ENCODE measurements at regions not wholly inside any gene's neighbourhood (a gene's known extent, or its start where the extent isn't known, plus 50 kb on each side); places are given as distances from the start of the nearest gene placed in this dataset.

DNA sequence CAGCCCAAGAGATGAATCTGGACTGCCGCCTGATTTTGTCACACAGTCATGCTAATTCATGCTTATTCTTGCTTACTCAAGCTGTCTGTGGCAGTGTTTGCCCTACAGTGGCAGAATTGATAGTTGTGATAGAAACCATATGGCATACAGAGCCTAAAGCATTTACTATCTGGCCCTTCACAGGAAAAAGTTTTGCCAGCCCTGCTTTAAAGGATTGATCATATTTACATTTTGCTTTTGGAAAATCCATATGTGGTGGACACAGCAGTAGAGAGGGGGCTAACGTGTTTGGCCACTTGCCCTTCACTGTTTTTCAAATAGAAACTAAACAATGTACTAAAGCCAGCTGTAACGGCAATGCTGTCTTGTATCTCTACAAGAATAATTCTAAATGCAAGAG lies 974.0 kb upstream of the GHITM start:
- H3K4me2 ChIP-seq: no peak overlapping the region
- CTCF ChIA-PET: no interaction called here
- POLR2A ChIA-PET: no interaction called here
- FAIRE-seq (no peak), DNase-seq (ENCODE audit: low read depth in 1 of 2, low spot score in 1 of 2) (no peak), ATAC-seq (no peak)
- H3K4me3 ChIP-seq: no peak overlapping the region
- no peaks in the 10 kb centered on the region for H3K4me1 ChIP-seq
- no peak overlapping the region for H3K27ac ChIP-seq
- TF ChIP-seq, protein P1, sequence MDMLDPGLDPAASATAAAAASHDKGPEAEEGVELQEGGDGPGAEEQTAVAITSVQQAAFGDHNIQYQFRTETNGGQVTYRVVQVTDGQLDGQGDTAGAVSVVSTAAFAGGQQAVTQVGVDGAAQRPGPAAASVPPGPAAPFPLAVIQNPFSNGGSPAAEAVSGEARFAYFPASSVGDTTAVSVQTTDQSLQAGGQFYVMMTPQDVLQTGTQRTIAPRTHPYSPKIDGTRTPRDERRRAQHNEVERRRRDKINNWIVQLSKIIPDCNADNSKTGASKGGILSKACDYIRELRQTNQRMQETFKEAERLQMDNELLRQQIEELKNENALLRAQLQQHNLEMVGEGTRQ (IDR thresholded peaks at IDR 0.05): no peak
- TF ChIP-seq, protein P2, sequence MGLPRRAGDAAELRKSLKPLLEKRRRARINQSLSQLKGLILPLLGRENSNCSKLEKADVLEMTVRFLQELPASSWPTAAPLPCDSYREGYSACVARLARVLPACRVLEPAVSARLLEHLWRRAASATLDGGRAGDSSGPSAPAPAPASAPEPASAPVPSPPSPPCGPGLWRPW (IDR thresholded peaks at IDR 0.05): no peak
- TF ChIP-seq CEBPB (IDR thresholded peaks at IDR 0.05) (no peak), HOXB5 (CRISPR knock-in tag; IDR thresholded peaks at IDR 0.05) (no peak)
- no peaks in the 10 kb centered on the region for H3K9me3 ChIP-seq
- WGBS (ENCODE audit: missing lambda C conversion rate): 14% methylated on average over 3 of the region's 3 CpGs

DNA sequence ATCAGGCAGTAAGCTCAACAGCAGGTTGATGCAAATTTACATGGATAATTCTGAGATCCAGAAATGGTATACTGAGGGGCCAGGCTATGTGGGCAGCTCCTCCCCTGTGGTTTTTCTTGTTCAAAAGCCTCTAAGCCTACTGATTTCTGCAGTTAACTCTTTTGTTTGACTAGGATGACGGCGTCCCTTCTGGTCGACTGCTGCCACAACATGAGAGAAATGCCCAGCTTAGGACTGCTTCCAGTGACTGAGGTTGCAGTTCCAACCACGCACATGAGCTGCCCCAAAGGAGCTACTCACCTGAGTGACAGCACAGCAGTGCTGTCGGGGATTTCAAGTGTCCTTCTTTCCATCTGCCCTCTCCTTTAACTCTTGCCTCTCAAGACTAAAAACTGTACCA lies 973.0 kb upstream of the GHITM start:
- no peaks in the 10 kb centered on the region for H3K4me1 ChIP-seq
- DNase-seq (ENCODE audit: low read depth in 1 of 2, low spot score in 1 of 2) (peak in 1 of 2 experiments; percentile 4), ATAC-seq (no peak), FAIRE-seq (no peak)
- no peak overlapping the region for H3K4me2 ChIP-seq
- H3K9me3 ChIP-seq: no peaks in the 10 kb centered on the region
- WGBS (ENCODE audit: missing lambda C conversion rate): 0% methylated on average over 5 of the region's 5 CpGs
- no peak overlapping the region for H3K27ac ChIP-seq
- no peak overlapping the region for H3K4me3 ChIP-seq
- ChIA-PET CTCF (no interaction called here), POLR2A (no interaction called here)
- TF ChIP-seq GATA3 (IDR thresholded peaks at IDR 0.05; ENCODE audit: borderline replicate concordance): no peak
- no peak for TF ChIP-seq ELK1 (IDR thresholded peaks at IDR 0.05; ENCODE audit: low read depth, low read length)
- TF ChIP-seq JUN (IDR thresholded peaks at IDR 0.05): no peak
- no peak for TF ChIP-seq BHLHE40 (IDR thresholded peaks at IDR 0.05; ENCODE audit: low read depth, low read length)
- no peak for TF ChIP-seq KDM5A (IDR thresholded peaks at IDR 0.05)
- no peak for TF ChIP-seq CHD2 (IDR thresholded peaks at IDR 0.05; ENCODE audit: low read length, partially characterized antibody)
- no peak for TF ChIP-seq MAFK (IDR thresholded peaks at IDR 0.05; ENCODE audit: partially characterized antibody)
- TF ChIP-seq CHD4 (IDR thresholded peaks at IDR 0.05; ENCODE audit: borderline replicate concordance): no peak
- TF ChIP-seq, protein P3, sequence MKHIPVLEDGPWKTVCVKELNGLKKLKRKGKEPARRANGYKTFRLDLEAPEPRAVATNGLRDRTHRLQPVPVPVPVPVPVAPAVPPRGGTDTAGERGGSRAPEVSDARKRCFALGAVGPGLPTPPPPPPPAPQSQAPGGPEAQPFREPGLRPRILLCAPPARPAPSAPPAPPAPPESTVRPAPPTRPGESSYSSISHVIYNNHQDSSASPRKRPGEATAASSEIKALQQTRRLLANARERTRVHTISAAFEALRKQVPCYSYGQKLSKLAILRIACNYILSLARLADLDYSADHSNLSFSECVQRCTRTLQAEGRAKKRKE (CRISPR knock-in tag; IDR thresholded peaks at IDR 0.05; ENCODE audit: low read depth): no peak
- TF ChIP-seq TP53 (CRISPR knock-in tag; IDR thresholded peaks at IDR 0.05): no peak
- TF ChIP-seq POLR2AphosphoS2 (conservative IDR thresholded peaks at IDR 0.05; ENCODE audit: low read length): no peak
- TF ChIP-seq, protein P4, sequence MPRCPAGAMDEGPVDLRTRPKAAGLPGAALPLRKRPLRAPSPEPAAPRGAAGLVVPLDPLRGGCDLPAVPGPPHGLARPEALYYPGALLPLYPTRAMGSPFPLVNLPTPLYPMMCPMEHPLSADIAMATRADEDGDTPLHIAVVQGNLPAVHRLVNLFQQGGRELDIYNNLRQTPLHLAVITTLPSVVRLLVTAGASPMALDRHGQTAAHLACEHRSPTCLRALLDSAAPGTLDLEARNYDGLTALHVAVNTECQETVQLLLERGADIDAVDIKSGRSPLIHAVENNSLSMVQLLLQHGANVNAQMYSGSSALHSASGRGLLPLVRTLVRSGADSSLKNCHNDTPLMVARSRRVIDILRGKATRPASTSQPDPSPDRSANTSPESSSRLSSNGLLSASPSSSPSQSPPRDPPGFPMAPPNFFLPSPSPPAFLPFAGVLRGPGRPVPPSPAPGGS (IDR thresholded peaks at IDR 0.05): no peak
- TF ChIP-seq ZSCAN20 (CRISPR knock-in tag; IDR thresholded peaks at IDR 0.05): no peak
- no peak for TF ChIP-seq RNF2 (IDR thresholded peaks at IDR 0.05; ENCODE audit: borderline replicate concordance, low read depth)
- no peak for TF ChIP-seq E2F6 (IDR thresholded peaks at IDR 0.05; ENCODE audit: borderline replicate concordance, low read depth)
- TF ChIP-seq MAX (IDR thresholded peaks at IDR 0.05): no peak

DNA sequence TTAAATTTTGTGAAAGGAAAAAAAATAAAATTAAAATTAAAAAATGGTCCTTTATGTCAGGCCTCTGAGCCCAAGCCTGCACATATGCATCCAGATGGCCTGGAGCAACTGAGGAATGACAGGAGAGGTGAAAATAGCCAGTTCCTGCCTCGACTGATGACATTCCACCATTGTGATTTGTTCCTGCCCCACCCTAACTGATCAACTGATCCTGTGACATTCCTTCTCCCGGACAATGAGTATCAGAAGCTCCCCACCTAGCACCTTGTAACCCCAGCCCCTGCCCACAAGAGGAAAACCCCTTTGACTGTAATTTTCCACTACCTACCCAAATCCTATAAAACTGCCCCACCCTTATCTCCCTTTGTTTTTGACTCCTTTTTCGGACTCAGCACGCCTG lies 972.2 kb upstream of the GHITM start:
- WGBS (ENCODE audit: missing lambda C conversion rate): 5% methylated on average over 4 of the region's 4 CpGs
- TF ChIP-seq SREBF2 (IDR thresholded peaks at IDR 0.05) (no peak), NPAS2 (CRISPR knock-in tag; IDR thresholded peaks at IDR 0.05; ENCODE audit: borderline replicate concordance) (no peak), JUN (IDR thresholded peaks at IDR 0.05) (no peak), CHD4 (IDR thresholded peaks at IDR 0.05; ENCODE audit: borderline replicate concordance) (no peak), RAD21 (conservative IDR thresholded peaks at IDR 0.05 in 1 of 2, IDR thresholded peaks at IDR 0.05 in 1 of 2) (no peak), FOXS1 (CRISPR knock-in tag; IDR thresholded peaks at IDR 0.05) (no peak), EHF (CRISPR knock-in tag; IDR thresholded peaks at IDR 0.05) (no peak), CBX2 (IDR thresholded peaks at IDR 0.05; ENCODE audit: borderline replicate concordance, low read depth) (no peak), KDM1A (IDR thresholded peaks at IDR 0.05; ENCODE audit: low read depth) (no peak), EHMT2 (IDR thresholded peaks at IDR 0.05; ENCODE audit: low read depth) (no peak)
- TF ChIP-seq, protein P5, sequence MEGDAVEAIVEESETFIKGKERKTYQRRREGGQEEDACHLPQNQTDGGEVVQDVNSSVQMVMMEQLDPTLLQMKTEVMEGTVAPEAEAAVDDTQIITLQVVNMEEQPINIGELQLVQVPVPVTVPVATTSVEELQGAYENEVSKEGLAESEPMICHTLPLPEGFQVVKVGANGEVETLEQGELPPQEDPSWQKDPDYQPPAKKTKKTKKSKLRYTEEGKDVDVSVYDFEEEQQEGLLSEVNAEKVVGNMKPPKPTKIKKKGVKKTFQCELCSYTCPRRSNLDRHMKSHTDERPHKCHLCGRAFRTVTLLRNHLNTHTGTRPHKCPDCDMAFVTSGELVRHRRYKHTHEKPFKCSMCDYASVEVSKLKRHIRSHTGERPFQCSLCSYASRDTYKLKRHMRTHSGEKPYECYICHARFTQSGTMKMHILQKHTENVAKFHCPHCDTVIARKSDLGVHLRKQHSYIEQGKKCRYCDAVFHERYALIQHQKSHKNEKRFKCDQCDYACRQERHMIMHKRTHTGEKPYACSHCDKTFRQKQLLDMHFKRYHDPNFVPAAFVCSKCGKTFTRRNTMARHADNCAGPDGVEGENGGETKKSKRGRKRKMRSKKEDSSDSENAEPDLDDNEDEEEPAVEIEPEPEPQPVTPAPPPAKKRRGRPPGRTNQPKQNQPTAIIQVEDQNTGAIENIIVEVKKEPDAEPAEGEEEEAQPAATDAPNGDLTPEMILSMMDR (IDR thresholded peaks at IDR 0.05): no peak
- H3K4me2 ChIP-seq: no peak overlapping the region
- CTCF ChIA-PET: no interaction called here
- H3K9me3 ChIP-seq: no peaks in the 10 kb centered on the region
- no peak for DNase-seq (ENCODE audit: low read depth in 1 of 2, low spot score in 1 of 2)
- FAIRE-seq: no peak
- no peak overlapping the region for H3K27ac ChIP-seq
- POLR2A ChIA-PET: no interaction called here
- H3K4me3 ChIP-seq: no peak overlapping the region
- H3K4me1 ChIP-seq: no peaks in the 10 kb centered on the region
- no peak for ATAC-seq

Measured in A549 (cell line).